IMR-90 (cell line): ENCODE measurements at regions not wholly inside any gene's neighbourhood (a gene's known extent, or its start where the extent isn't known, plus 50 kb on each side); places are given as distances from the start of the nearest gene placed in this dataset.

Source experiments
- ATAC-seq: fragments of 200-7000 bp; cut with Tn5 transposase; 2 replicates; pipeline ENCODE4 v1.9.1; 2020; ENCODE audit warnings: low read depth, mild to moderate bottlenecking, moderate library complexity
- BruUV-seq: library from RNA; stranded (reverse); fragments of 400-500 nt; replicated peaks from 2 replicates; lab custom pipeline; 2021; lab: Mats Ljungman, UMichigan
- CTCF ChIA-PET: fragments of 300-600 bp; formaldehyde crosslinking; extraction: SDS; loops from one replicate; lab custom pipeline; 2021; ENCODE audit warnings: antibody characterized with exemption; lab: Yijun Ruan, JAX
- POLR2A ChIA-PET: fragments of 300-600 bp; sonication (Branson Sonifier 250); formaldehyde crosslinking; loops from one replicate; lab custom pipeline; 2022; ENCODE audit warnings: antibody characterized with exemption; ENCODE audit not compliant: unreplicated experiment; lab: Charles Lee
- DNase-seq: peaks from one replicate; pipeline ENCODE4 v3.0.0; 2013
- H2AFZ ChIP-seq: replicated peaks from 2 replicates; pipeline ENCODE3; 2013; ENCODE audit warnings: low read length, mild to moderate bottlenecking; ENCODE audit not compliant: poor library complexity
- H2AK5ac ChIP-seq: 2 replicates; pipeline ENCODE4 v1.6.1; 2013; ENCODE audit warnings: low read depth, low read length, inconsistent platforms
- H2AK9ac ChIP-seq: replicated peaks from 2 replicates; pipeline ENCODE3; 2013; ENCODE audit warnings: mild to moderate bottlenecking, low read depth, low read length, moderate library complexity; ENCODE audit not compliant: poor library complexity
- H2BK120ac ChIP-seq: 2 replicates; pipeline ENCODE4 v1.6.1; 2013; ENCODE audit warnings: low read depth, low read length, inconsistent platforms
- H2BK15ac ChIP-seq: 3 replicates; pipeline ENCODE4 v1.6.1; 2013; ENCODE audit warnings: low read depth, low read length, inconsistent platforms
- H2BK20ac ChIP-seq: 2 replicates; pipeline ENCODE4 v1.6.1; 2013; ENCODE audit warnings: low read depth, mild to moderate bottlenecking, inconsistent platforms, low read length, moderate library complexity
- H2BK5ac ChIP-seq: 2 replicates; pipeline ENCODE4 v1.6.1; 2013; ENCODE audit warnings: mild to moderate bottlenecking, low read depth, low read length, inconsistent platforms; ENCODE audit not compliant: poor library complexity, severe bottlenecking
- H3K14ac ChIP-seq: replicated peaks from 2 replicates; pipeline ENCODE4 v1.6.1; 2013; ENCODE audit warnings: low read depth, low read length, inconsistent platforms
- H3K18ac ChIP-seq: 2 replicates; pipeline ENCODE4 v1.6.1; 2013; ENCODE audit warnings: low read depth, low read length, control low read depth
- H3K23ac ChIP-seq: 2 replicates; pipeline ENCODE4 v1.6.1; 2013; ENCODE audit warnings: low read depth, low read length, inconsistent platforms
- H3K27ac ChIP-seq: 2 replicates; pipeline ENCODE4 v1.5.1; 2013; ENCODE audit warnings: mild to moderate bottlenecking, control low read depth, low read length; ENCODE audit not compliant: insufficient read depth
- H3K27me3 ChIP-seq: 2 replicates; pipeline ENCODE4 v1.6.1; 2013; ENCODE audit warnings: low read length; ENCODE audit not compliant: control insufficient read depth, insufficient read depth
- H3K36me3 ChIP-seq: 2 replicates; pipeline ENCODE4 v1.6.1; 2013; ENCODE audit warnings: low read length, mixed read lengths; ENCODE audit not compliant: control insufficient read depth, insufficient read depth
- H3K4ac ChIP-seq: 2 replicates; pipeline ENCODE4 v1.6.1; 2013; ENCODE audit warnings: low read depth, low read length, inconsistent platforms
- H3K4me1 ChIP-seq: 2 replicates; pipeline ENCODE4 v1.6.1; 2013; ENCODE audit warnings: low read length, mixed read lengths; ENCODE audit not compliant: control insufficient read depth, insufficient read depth
- H3K4me2 ChIP-seq: 2 replicates; pipeline ENCODE4 v1.6.1; 2013; ENCODE audit warnings: low read depth, mild to moderate bottlenecking, control low read depth, low read length, moderate library complexity
- H3K4me3 ChIP-seq: 2 replicates; pipeline ENCODE4 v1.5.1; 2013; ENCODE audit warnings: low read depth, mild to moderate bottlenecking, control low read depth, low read length, moderate library complexity; ENCODE audit not compliant: insufficient read depth
- H3K56ac ChIP-seq: 2 replicates; pipeline ENCODE4 v1.6.1; 2013; ENCODE audit warnings: low read length, inconsistent platforms; ENCODE audit not compliant: insufficient read depth; ENCODE audit errors: extremely low read depth
- H3K79me1 ChIP-seq, 2 experiments: 2 replicates each; pipeline ENCODE4 v1.6.1; 2013; ENCODE audit warnings: low read length in 2 of 2, inconsistent platforms in 1 of 2, low read depth in 1 of 2
- H3K9ac ChIP-seq: 2 replicates; pipeline ENCODE4 v1.6.1; 2013; ENCODE audit warnings: low read depth, low read length, control low read depth
- H3K9me1 ChIP-seq: 2 replicates; pipeline ENCODE4 v1.6.1; 2013; ENCODE audit warnings: low read length, inconsistent platforms; ENCODE audit not compliant: insufficient read depth
- H3K9me3 ChIP-seq: 2 replicates; pipeline ENCODE4 v1.6.1; 2013; ENCODE audit warnings: low read length; ENCODE audit not compliant: control insufficient read depth, insufficient read depth
- H4K20me1 ChIP-seq: 2 replicates; pipeline ENCODE4 v1.6.1; 2013; ENCODE audit warnings: low read length, inconsistent platforms; ENCODE audit not compliant: insufficient read depth
- H4K5ac ChIP-seq: 2 replicates; pipeline ENCODE4 v1.6.1; 2013; ENCODE audit warnings: mild to moderate bottlenecking, low read depth, low read length, control low read depth
- H4K8ac ChIP-seq, 2 experiments: 2 replicates each; pipeline ENCODE4 v1.6.1; 2013; ENCODE audit warnings: low read depth in 2 of 2, low read length in 2 of 2, control low read depth in 1 of 2, inconsistent platforms in 1 of 2
- H4K91ac ChIP-seq: 2 replicates; pipeline ENCODE4 v1.6.1; 2013; ENCODE audit warnings: low read depth, low read length, inconsistent platforms; ENCODE audit not compliant: insufficient read depth
- BHLHE40 ChIP-seq: fragments of 150-350 bp; IDR thresholded peaks from 2 replicates; pipeline ENCODE4 v1.6.1; 2016; ENCODE audit warnings: mild to moderate bottlenecking, low read depth, low read length
- CEBPB ChIP-seq: IDR thresholded peaks from 2 replicates; pipeline ENCODE4 v1.6.1; 2012; ENCODE audit warnings: low read depth, low read length, improper control_type of control experiment
- CHD1 ChIP-seq: IDR thresholded peaks from 2 replicates; pipeline ENCODE4 v1.6.1; 2012; ENCODE audit warnings: low read depth, low read length, improper control_type of control experiment
- CTCF ChIP-seq: conservative IDR thresholded peaks from 2 replicates; pipeline ENCODE4 v1.5.1; 2012; ENCODE audit warnings: mild to moderate bottlenecking, low read depth, low read length, improper control_type of control experiment
- ELK1 ChIP-seq: fragments of 150-350 bp; IDR thresholded peaks from 2 replicates; pipeline ENCODE4 v1.6.1; 2016; ENCODE audit warnings: low read depth, mild to moderate bottlenecking, low read length, moderate library complexity, borderline replicate concordance
- NFE2L2 ChIP-seq: fragments of 150-350 bp; IDR thresholded peaks from 2 replicates; pipeline ENCODE4 v1.6.1; 2016; ENCODE audit warnings: low read depth, mild to moderate bottlenecking, low read length
- RAD21 ChIP-seq: IDR thresholded peaks from 2 replicates; pipeline ENCODE4 v1.6.1; 2012; ENCODE audit warnings: low read length, improper control_type of control experiment
- RFX5 ChIP-seq: IDR thresholded peaks from 2 replicates; pipeline ENCODE4 v1.8.0; 2012; ENCODE audit warnings: low read depth, mild to moderate bottlenecking, low read length, moderate library complexity
- SMC3 ChIP-seq: fragments of 150-350 bp; IDR thresholded peaks from 2 replicates; pipeline ENCODE4 v1.6.1; 2016; ENCODE audit warnings: low read depth, mild to moderate bottlenecking, antibody characterized with exemption, low read length, moderate library complexity
- WGBS, 2 experiments: methylation state at CpG; one replicate each; pipeline versions ENCODE4 v1.1.5 to v1.1.7; 2013; ENCODE audit warnings: missing lambda C conversion rate in 2 of 2; ENCODE audit not compliant: insufficient read length in 1 of 2; ENCODE audit errors: extremely low coverage in 2 of 2; 5-methylcytosine and 5-hydroxymethylcytosine counted together
- dilution Hi-C: fragments of 300-500 bp; cut with HindIII; formaldehyde crosslinking; loops from one replicate; pipeline ENCODE4 v1.14.3; 2018; ENCODE audit warnings: low sequenced_read_pairs; ENCODE audit not compliant: unreplicated experiment
- in situ Hi-C: fragments of 300-500 bp; cut with MboI; formaldehyde crosslinking; loops from 3 replicates; pipeline ENCODE4 v1.14.3; 2019; ENCODE audit warnings: low sequenced_read_pairs, inconsistent platforms, mixed read lengths
- intact Hi-C: fragments of 100-400 bp; cut with micrococcal nuclease; formaldehyde crosslinking; loops from 2 replicates; pipeline ENCODE4 v1.10.0; 2022

DNA sequence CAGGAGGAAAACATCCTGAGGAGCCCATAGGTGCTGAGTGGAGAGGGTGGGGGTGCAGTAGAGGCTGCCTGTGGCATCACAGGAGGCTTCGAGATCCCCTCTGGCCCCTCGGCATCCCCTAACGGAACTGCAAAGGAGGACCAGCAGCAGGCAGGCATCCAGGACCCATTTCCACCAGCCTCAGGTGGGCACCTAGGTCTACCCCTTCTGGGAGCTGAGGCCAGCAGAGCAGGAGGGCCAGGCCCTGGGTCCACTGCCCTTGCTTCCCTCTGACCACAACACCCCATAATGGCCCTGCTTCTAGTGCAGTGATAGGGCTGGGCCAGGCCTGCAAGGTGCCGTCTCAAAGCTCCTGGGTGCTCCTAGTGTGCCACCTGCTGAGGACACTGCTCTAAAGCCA is 723.0 kb downstream of the PTPRU start:
- TF ChIP-seq CTCF: no peak
- TF ChIP-seq RFX5: no peak
- no peak for TF ChIP-seq NFE2L2
- no peak for TF ChIP-seq ELK1
- TF ChIP-seq SMC3: no peak
- no peak for TF ChIP-seq BHLHE40
- no peak for TF ChIP-seq RAD21
- no peak for TF ChIP-seq CEBPB
- TF ChIP-seq CHD1: no peak
- no peak overlapping the region for H2AFZ ChIP-seq
- H3K14ac ChIP-seq: no peak overlapping the region
- CTCF ChIA-PET: no interaction called here
- no peak overlapping the region for H2AK5ac ChIP-seq
- H2BK120ac ChIP-seq: no peak overlapping the region
- no peaks in the 10 kb centered on the region; the same call in 1 of the 2 replicates for H3K27me3 ChIP-seq
- no peaks in the 10 kb centered on the region for H3K4me1 ChIP-seq
- no peak overlapping the region for H3K56ac ChIP-seq
- H3K36me3 ChIP-seq: no peaks in the 10 kb centered on the region
- ATAC-seq: no peak
- H3K9ac ChIP-seq: no peak overlapping the region
- H3K4me2 ChIP-seq: no peak overlapping the region
- H2BK15ac ChIP-seq: no peak overlapping the region
- H3K23ac ChIP-seq: no peak overlapping the region
- dilution Hi-C loops: no loop called here
- H4K8ac ChIP-seq: no peak overlapping the region
- H2BK5ac ChIP-seq: no peak overlapping the region
- H3K4ac ChIP-seq: no peak overlapping the region
- no peak overlapping the region for H4K91ac ChIP-seq
- no CpG with 5 or more reads among the region's 4 CpGs for WGBS, 2 experiments
- no peak overlapping the region for H3K27ac ChIP-seq
- H2BK20ac ChIP-seq: no peak overlapping the region
- in situ Hi-C loops: no loop called here
- H3K9me1 ChIP-seq: no peaks in the 10 kb centered on the region
- intact Hi-C loops: no loop called here
- no peaks in the 10 kb centered on the region for H4K20me1 ChIP-seq
- no peak overlapping the region for H4K5ac ChIP-seq
- DNase-seq: no peak
- H3K79me1 ChIP-seq: no peaks in the 10 kb centered on the region
- H3K9me3 ChIP-seq: no peaks in the 10 kb centered on the region
- H3K18ac ChIP-seq: no peak overlapping the region
- BruUV-seq: no TSS peak
- POLR2A ChIA-PET: no interaction called here
- H3K4me3 ChIP-seq: no peak overlapping the region
- no peak overlapping the region for H2AK9ac ChIP-seq
